ENCODE measurements at regions not wholly inside any gene's neighbourhood (a gene's known extent, or its start where the extent isn't known, plus 50 kb on each side); places are given as distances from the start of the nearest gene placed in this dataset.
A peak's percentile ranks its signal among the peaks of the same experiment; 100 is the strongest.
"Not testable (repeated sequence)": the region's sequence is repeated elsewhere in the genome, so short reads cannot be mapped to it uniquely, and the experiment has no call there.

DNA sequence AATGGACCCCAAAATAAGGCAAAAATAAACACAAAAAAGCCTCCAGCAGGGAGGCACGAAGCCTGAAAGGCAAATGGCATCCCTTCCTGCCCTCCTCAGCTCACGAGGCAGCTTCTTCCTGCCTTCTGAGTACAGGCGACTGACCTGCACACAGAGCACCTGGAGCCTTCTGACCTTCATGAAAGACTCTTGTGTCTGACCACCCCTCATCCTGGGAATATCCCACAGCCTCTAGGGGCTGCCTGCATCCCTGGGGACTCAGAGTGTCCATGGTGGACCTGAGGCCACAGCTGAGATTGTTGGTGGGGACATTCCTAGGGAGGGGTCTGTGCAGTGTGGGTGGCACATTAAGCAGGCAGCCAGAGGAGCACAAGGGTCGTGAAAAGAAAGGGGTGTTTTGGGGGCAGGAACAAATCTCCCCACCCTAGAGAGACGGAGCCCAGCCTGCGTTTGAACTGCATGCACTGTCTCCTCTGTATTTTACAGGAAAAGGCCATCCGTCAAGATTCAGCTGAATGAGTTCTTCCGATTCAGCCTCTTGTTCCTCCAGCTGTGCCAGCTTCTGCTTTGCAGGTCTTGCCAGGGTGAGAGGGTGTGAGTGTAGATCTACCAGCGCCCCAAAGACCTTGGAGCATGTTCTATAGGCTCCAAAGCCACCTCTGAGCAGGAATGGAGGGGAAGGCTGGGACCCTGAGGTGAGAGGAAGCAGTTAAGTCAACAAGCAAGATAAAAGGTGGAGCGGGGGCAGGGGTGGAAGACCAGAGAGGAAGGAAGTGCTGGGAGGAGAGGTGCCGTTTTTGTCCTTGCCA lies 80.4 kb upstream of the MEF2A start:
- DNase-seq (ENCODE audit: low spot score): no peak

GRCh38 chr15:99485992-99486370 lies 79.8 kb upstream of the MEF2A start:
- DNase-seq (ENCODE audit: low spot score): no peak

DNA sequence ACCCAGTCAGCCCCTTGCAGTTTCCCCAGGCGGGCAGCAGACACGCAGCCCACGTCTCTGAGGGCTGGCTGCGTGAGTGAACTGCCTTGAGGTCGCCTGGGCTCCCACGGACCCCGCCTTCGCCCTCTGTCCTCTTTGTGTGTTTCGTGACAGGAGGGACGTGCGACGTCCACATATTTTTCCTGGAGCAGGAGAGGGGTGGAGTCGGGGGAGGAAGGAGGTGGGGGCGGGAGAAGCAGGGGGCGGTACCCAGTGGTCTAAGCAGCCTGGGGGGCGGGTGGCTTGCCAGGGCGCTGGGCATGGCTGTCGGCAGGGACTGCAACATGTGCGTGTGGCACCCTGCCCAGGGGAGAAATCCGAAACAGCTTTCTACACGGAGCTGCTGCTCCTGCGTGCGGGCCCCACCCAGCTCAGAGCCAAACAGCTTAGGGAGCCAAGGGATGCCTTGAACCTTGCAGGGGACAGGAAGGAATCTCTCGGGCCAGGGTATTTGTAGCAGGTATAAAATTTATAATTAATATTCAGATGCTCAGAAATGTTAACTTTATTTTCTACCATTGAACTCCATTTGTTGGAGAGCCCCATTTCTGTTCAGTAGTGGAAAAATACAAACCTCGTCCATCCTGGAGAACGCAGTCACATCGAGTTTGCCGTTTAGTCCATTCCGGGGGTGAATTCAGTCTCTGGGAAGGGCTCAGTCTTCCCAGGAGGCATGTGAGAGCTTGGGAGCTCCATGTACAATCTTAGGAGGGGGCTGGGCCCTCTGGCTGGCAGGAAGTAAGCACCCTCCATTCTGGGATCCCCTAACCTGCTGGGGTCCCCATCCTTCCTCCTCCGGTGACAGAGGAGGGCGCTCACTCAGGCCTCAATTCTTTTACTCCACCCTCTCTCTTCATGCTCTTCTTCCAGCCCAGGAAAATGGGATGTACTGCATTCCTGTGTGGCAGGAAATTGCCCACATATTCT lies 79.1 kb upstream of the MEF2A start:
- peak; percentile 90 for DNase-seq (ENCODE audit: low spot score)

DNA sequence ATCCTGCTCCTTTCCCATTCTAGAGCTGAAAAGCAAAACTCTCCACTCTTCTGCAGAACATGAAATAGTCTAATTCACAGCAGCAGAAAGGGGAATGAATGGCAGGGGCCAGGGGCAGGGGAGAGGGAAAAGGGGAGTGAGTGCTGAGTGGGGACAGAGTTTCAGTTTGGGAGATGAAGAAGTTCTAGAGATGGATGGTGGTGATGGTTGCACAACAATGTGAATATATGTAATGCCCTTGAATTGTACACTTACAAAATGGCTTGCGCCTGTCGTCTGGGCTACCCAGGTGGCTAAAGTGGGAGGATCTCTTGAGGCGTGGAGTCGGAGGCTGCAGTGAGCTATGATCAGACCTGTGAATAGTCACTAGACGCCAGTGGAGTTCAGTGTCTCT lies 78.5 kb upstream of the MEF2A start:
- no peak for DNase-seq (ENCODE audit: low spot score)

GRCh38 chr15:99492275-99492674 lies 73.5 kb upstream of the MEF2A start:
- no peak for DNase-seq (ENCODE audit: low spot score)

GRCh38 chr15:99492716-99493115 lies 73.1 kb upstream of the MEF2A start:
- DNase-seq (ENCODE audit: low spot score): no peak

- no peak for DNase-seq (ENCODE audit: low spot score)
Measured at GRCh38 chr15:99493461-99493860, 72.3 kb upstream of the MEF2A start.

DNA sequence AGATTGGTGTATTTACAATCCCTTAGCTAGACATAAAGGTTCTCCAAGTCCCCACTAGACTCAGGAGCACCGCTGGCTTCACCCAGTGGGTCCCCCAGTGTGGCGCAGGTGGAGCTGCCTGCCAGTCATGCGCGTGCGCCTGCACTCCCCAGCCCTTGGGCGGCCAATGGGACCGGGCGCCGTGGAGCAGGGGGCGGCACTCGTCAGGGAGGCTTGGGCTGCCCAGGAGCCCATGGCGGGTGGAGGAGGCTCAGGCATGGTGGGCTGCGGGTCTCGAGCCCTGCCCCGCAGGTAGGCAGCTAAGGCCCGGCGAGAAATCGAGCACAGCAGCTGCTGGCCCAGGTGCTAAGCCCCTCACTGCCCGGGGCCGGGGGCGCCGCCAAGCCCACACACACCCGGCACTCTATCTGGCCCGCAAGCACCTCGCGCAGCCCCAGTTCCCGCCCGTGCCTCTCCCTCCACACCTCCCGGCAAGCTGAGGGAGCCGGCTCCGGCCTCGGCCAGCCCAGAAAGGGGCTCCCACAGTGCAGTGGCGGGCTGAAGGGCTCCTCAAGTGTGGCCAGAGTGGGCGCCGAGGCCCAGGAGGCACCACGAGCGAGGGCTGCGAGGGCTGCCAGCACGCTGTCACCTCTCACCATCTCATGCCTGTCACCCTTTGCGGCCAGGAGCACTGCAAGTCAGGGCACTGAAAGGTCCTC lies 71.1 kb upstream of the MEF2A start:
- not testable (repeated sequence) for DNase-seq (ENCODE audit: low spot score)

GRCh38 chr15:99495430-99496301 lies 70.1 kb upstream of the MEF2A start:
- DNase-seq (ENCODE audit: low spot score): no peak

DNA sequence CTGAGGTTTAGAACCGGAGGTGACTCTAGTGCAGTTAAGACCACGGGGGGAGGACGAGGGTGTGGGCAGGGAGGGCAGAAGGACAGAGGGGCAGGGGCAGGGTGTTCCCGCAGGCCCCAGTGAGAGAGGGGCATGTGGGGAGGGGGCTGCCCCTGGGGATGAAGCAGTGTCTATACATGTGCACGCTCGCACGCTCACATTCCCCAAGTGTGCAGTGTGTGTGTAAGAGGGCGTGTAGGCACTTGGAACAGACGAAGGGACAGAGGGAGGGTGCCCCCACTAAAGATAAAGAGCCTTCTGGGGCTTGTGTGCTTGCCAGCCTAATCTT lies 69.5 kb upstream of the MEF2A start:
- no peak for DNase-seq (ENCODE audit: low spot score)

DNA sequence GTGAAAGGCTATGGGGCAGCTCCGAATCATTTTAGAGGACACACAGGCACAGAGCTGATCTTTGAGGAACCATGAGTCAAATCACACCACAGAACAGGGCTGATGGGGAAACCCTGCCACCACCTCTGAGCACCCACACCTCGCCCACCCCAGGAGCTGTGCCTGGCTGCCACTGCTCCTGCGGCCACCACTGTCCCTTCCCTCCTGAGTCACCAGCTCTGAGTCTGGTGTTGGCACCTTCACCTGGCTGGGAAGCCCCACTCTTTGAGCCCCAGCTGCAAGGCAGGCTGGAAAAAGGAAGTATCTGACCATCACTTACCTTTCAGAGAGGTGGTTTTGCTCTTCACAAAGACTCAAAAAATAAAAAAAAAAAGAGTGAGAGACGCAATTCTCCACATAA lies 63.6 kb upstream of the MEF2A start:
- no peak for DNase-seq (ENCODE audit: low spot score)

- no peak for DNase-seq (ENCODE audit: low spot score)
Measured at GRCh38 chr15:99502661-99503060, 63.1 kb upstream of the MEF2A start.

DNA sequence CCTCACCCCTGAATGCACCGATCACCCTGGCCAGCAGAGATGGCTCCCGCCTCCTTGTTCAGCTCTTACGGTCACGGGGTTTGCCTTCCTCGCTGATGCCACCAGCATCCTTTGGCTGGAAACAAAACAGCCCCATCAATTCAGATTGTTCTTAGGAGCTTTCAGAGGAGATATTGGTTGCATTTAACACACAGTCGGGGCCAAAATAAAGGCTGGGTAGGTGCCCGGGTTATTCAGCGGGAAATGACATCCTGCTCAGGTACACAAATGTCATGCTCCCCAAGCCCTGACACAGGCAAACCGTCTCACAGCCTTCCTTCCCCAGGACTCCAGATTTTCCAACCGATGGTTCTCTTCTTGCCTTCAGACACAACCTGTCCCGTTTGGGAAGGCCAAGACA lies 62.4 kb upstream of the MEF2A start:
- no peak for DNase-seq (ENCODE audit: low spot score)

GRCh38 chr15:99504071-99504822 lies 61.5 kb upstream of the MEF2A start:
- no peak for DNase-seq (ENCODE audit: low spot score)

GRCh38 chr15:99504823-99505551 lies 60.8 kb upstream of the MEF2A start:
- DNase-seq (ENCODE audit: low spot score): no peak

GRCh38 chr15:99506399-99506798 lies 59.4 kb upstream of the MEF2A start:
- DNase-seq (ENCODE audit: low spot score): no peak

DNA sequence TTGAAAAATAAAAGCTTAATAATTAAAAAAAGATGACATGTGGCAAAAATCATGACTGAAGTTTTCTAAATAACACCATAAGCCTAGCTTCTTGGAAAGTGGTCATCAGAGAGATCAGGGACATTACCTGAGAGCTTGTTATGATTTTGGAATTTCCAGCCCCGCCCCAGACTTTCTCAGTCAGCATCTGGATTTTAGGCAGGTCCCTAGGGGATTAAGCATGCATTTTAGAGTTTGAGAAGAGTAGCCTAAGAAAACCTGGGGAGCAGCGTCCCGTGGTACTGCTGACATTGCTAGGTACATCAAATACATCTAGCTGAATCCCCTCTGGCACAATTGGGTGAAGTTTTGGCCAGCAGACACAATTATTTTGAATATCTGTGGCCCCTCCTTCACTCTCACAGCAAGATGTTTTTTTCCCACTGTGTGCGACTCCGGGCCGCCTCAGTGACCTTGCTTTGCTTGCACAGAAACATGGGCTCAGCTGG lies 58.7 kb upstream of the MEF2A start:
- DNase-seq (ENCODE audit: low spot score): no peak

- DNase-seq (ENCODE audit: low spot score): peak; percentile 54
Measured at GRCh38 chr15:99507504-99508310, 58.1 kb upstream of the MEF2A start.

GRCh38 chr15:99508311-99508645 lies 57.5 kb upstream of the MEF2A start:
- DNase-seq (ENCODE audit: low spot score): no peak
